Breast epithelium (tissue), 3 donors: ENCODE measurements at regions not wholly inside any gene's neighbourhood (a gene's known extent, or its start where the extent isn't known, plus 50 kb on each side); places are given as distances from the start of the nearest gene placed in this dataset.

ENCODE experiments used
- CTCF ChIP-seq, 3 donors: fragments of 450-650 bp; IDR thresholded peaks; one replicate each; pipeline ENCODE4 v1.5.1; 2016 to 2017; ENCODE audit warnings: antibody characterized with exemption in 3 of 3, mild to moderate bottlenecking in 3 of 3, moderate library complexity in 3 of 3
- POLR2A ChIP-seq: fragments of 450-650 bp; IDR thresholded peaks from one replicate; pipeline ENCODE4 v1.6.1; 2016; ENCODE audit warnings: antibody characterized with exemption, mild to moderate bottlenecking, moderate library complexity
- POLR2AphosphoS5 ChIP-seq, 3 donors: sonication (generic); formaldehyde crosslinking; IDR thresholded peaks; one replicate each; pipeline ENCODE4 v1.6.1; 2017; ENCODE audit warnings: antibody characterized with exemption in 3 of 3

GRCh38 chr6:14856177-14856576 is 389.7 kb upstream of the JARID2 start:
- TF ChIP-seq CTCF (IDR thresholded peaks at IDR 0.05) (no peak), POLR2A (no peak), POLR2AphosphoS5 (IDR thresholded peaks at IDR 0.05) (no peak)
